WTC11 (cell line): ENCODE measurements at regions not wholly inside any gene's neighbourhood (a gene's known extent, or its start where the extent isn't known, plus 50 kb on each side); places are given as distances from the start of the nearest gene placed in this dataset.

Experiments used
- ATAC-seq: fragments of 200-7000 bp; cut with Tn5 transposase; 2 replicates; pipeline ENCODE4 v1.10.0; 2021; ENCODE audit warnings: mild to moderate bottlenecking, moderate library complexity
- CTCF ChIA-PET: fragments of 300-600 bp; sonication (Branson Sonifier 250); formaldehyde crosslinking; loops from one replicate; lab custom pipeline; 2021; ENCODE audit warnings: antibody characterized with exemption; lab: Charles Lee
- POLR2A ChIA-PET: fragments of 350-600 bp; sonication (Branson Sonifier 250); formaldehyde crosslinking; loops from one replicate; lab custom pipeline; 2021; ENCODE audit warnings: antibody characterized with exemption; lab: Charles Lee
- DNase-seq: peaks from one replicate; pipeline ENCODE4 v3.0.0; 2021; ENCODE audit warnings: low spot score
- H3K27ac Mint-ChIP-seq: 2 replicates; pipeline ENCODE4 v1.8.0; 2021; ENCODE audit warnings: mixed read lengths
- H3K27me3 Mint-ChIP-seq: 2 replicates; pipeline ENCODE4 v1.8.0; 2021; ENCODE audit warnings: low read depth, mild to moderate bottlenecking, moderate library complexity, mixed read lengths
- H3K36me3 Mint-ChIP-seq: 2 replicates; pipeline ENCODE4 v1.8.0; 2021; ENCODE audit warnings: mixed read lengths
- H3K4me1 Mint-ChIP-seq: 2 replicates; pipeline ENCODE4 v1.8.0; 2022; ENCODE audit warnings: mixed read lengths
- H3K4me3 Mint-ChIP-seq: 2 replicates; pipeline ENCODE4 v1.8.0; 2021; ENCODE audit warnings: mild to moderate bottlenecking, moderate library complexity, mixed read lengths
- H3K9me3 Mint-ChIP-seq: 2 replicates; pipeline ENCODE4 v1.8.0; 2021; ENCODE audit warnings: mixed read lengths
- ATF1 ChIP-seq: sonication (generic); formaldehyde crosslinking; IDR thresholded peaks from 2 replicates; pipeline ENCODE4 v1.8.1; 2023; ENCODE audit warnings: mild to moderate bottlenecking, moderate library complexity, missing genetic modification reagents
- EMX1 ChIP-seq: fragments of 250-450 bp; sonication (Bioruptor Pico); IDR thresholded peaks from 2 replicates; pipeline ENCODE4 v1.8.0; 2021; ENCODE audit warnings: mild to moderate bottlenecking
- FOXJ3 ChIP-seq: sonication (generic); formaldehyde crosslinking; IDR thresholded peaks from 2 replicates; pipeline ENCODE4 v1.9.0; 2021; ENCODE audit warnings: missing genetic modification reagents, mild to moderate bottlenecking, borderline replicate concordance
- GABPB1 ChIP-seq: sonication (generic); formaldehyde crosslinking; IDR thresholded peaks from 2 replicates; pipeline ENCODE4 v1.8.1; 2023; ENCODE audit warnings: mild to moderate bottlenecking, missing genetic modification reagents
- JUN ChIP-seq: sonication (generic); formaldehyde crosslinking; IDR thresholded peaks from 2 replicates; pipeline ENCODE4 v1.8.0; 2023; ENCODE audit warnings: mild to moderate bottlenecking, missing genetic modification reagents
- NFYB ChIP-seq: sonication (generic); formaldehyde crosslinking; conservative IDR thresholded peaks from 2 replicates; pipeline ENCODE4 v1.8.0; 2022; ENCODE audit warnings: low read depth, missing genetic modification reagents
- NR3C1 ChIP-seq: sonication (generic); formaldehyde crosslinking; conservative IDR thresholded peaks from 2 replicates; pipeline ENCODE4 v1.8.1; 2023; ENCODE audit warnings: low read depth, mild to moderate bottlenecking, missing genetic modification reagents
- PRDM15 ChIP-seq: sonication (generic); formaldehyde crosslinking; IDR thresholded peaks from 2 replicates; pipeline ENCODE4 v1.8.0; 2022; ENCODE audit warnings: missing genetic modification reagents
- RELA ChIP-seq: sonication (generic); formaldehyde crosslinking; IDR thresholded peaks from 2 replicates; pipeline ENCODE4 v1.8.1; 2022; ENCODE audit warnings: missing genetic modification reagents, mild to moderate bottlenecking, borderline replicate concordance
- SOX15 ChIP-seq: fragments of 250-450 bp; sonication (Bioruptor Pico); IDR thresholded peaks from 2 replicates; pipeline ENCODE4 v1.9.0; 2021; ENCODE audit warnings: mild to moderate bottlenecking
- SP1 ChIP-seq: sonication (generic); formaldehyde crosslinking; conservative IDR thresholded peaks from 2 replicates; pipeline ENCODE4 v1.8.1; 2022; ENCODE audit warnings: missing genetic modification reagents
- TCF7 ChIP-seq: sonication (generic); formaldehyde crosslinking; IDR thresholded peaks from 2 replicates; pipeline ENCODE4 v1.8.0; 2022; ENCODE audit warnings: mild to moderate bottlenecking, low read depth, missing genetic modification reagents, moderate library complexity
- TEAD1 ChIP-seq: sonication (generic); formaldehyde crosslinking; IDR thresholded peaks from 2 replicates; pipeline ENCODE4 v1.8.0; 2022; ENCODE audit warnings: mild to moderate bottlenecking, missing genetic modification reagents
- TP53 ChIP-seq: sonication (generic); formaldehyde crosslinking; IDR thresholded peaks from 2 replicates; pipeline ENCODE4 v1.8.1; 2023; ENCODE audit warnings: mild to moderate bottlenecking, missing genetic modification reagents
- ZNF138 ChIP-seq: sonication (generic); formaldehyde crosslinking; conservative IDR thresholded peaks from 2 replicates; pipeline ENCODE4 v1.8.1; 2022; ENCODE audit warnings: mild to moderate bottlenecking, moderate library complexity, missing genetic modification reagents
- ZSCAN18 ChIP-seq: fragments of 250-450 bp; sonication (Bioruptor Pico); IDR thresholded peaks from 2 replicates; pipeline ENCODE4 v2.1.2; 2022; ENCODE audit warnings: mild to moderate bottlenecking, moderate library complexity
- TF ChIP-seq, protein P1 (sequence below): sonication (generic); formaldehyde crosslinking; IDR thresholded peaks from 2 replicates; pipeline ENCODE4 v1.8.0; 2022; ENCODE audit warnings: mild to moderate bottlenecking, missing genetic modification reagents
- TF ChIP-seq, protein P2 (sequence below): sonication (generic); formaldehyde crosslinking; conservative IDR thresholded peaks from 2 replicates; pipeline ENCODE4 v1.8.1; 2022; ENCODE audit warnings: mild to moderate bottlenecking, missing genetic modification reagents
- TF ChIP-seq, protein P3 (sequence below): fragments of 250-450 bp; sonication (Bioruptor Pico); IDR thresholded peaks from 2 replicates; pipeline ENCODE4 v1.9.0; 2021; ENCODE audit warnings: mild to moderate bottlenecking, borderline replicate concordance

- Mint-ChIP-seq H3K4me3 (no peak overlapping the region), H3K27me3 (peaks cover 6% of the 10 kb centered on the region), H3K27ac (no peak overlapping the region), H3K4me1 (no peaks in the 10 kb centered on the region), H3K36me3 (peaks cover 4% of the 10 kb centered on the region; the same call in 1 of the 2 replicates), H3K9me3 (peaks cover 31% of the 10 kb centered on the region)
- ATAC-seq, result no peak; the same call in 1 of the 2 replicates
- TF ChIP-seq SP1 (CRISPR knock-in tag), result no peak
- no peak for TF ChIP-seq NR3C1
- TF ChIP-seq JUN, result no peak
- TF ChIP-seq TP53 (CRISPR knock-in tag), result no peak
- no peak for TF ChIP-seq SOX15 (CRISPR knock-in tag)
- TF ChIP-seq EMX1 (CRISPR knock-in tag), result no peak
- TF ChIP-seq TEAD1 (CRISPR knock-in tag), result no peak
- no peak for TF ChIP-seq FOXJ3
- TF ChIP-seq PRDM15 (CRISPR knock-in tag), result no peak
- TF ChIP-seq RELA (CRISPR knock-in tag), result no peak
- no peak for TF ChIP-seq TCF7 (CRISPR knock-in tag)
- no peak for TF ChIP-seq ZNF138 (CRISPR knock-in tag)
- no peak for TF ChIP-seq ZSCAN18
- TF ChIP-seq NFYB (CRISPR knock-in tag), result no peak
- TF ChIP-seq GABPB1, result no peak
- TF ChIP-seq, protein P1, sequence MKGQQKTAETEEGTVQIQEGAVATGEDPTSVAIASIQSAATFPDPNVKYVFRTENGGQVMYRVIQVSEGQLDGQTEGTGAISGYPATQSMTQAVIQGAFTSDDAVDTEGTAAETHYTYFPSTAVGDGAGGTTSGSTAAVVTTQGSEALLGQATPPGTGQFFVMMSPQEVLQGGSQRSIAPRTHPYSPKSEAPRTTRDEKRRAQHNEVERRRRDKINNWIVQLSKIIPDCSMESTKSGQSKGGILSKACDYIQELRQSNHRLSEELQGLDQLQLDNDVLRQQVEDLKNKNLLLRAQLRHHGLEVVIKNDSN (CRISPR knock-in tag), result no peak
- TF ChIP-seq, protein P2, sequence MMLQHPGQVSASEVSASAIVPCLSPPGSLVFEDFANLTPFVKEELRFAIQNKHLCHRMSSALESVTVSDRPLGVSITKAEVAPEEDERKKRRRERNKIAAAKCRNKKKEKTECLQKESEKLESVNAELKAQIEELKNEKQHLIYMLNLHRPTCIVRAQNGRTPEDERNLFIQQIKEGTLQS (CRISPR knock-in tag), result no peak
- TF ChIP-seq ATF1 (CRISPR knock-in tag), result no peak
- TF ChIP-seq, protein P3, sequence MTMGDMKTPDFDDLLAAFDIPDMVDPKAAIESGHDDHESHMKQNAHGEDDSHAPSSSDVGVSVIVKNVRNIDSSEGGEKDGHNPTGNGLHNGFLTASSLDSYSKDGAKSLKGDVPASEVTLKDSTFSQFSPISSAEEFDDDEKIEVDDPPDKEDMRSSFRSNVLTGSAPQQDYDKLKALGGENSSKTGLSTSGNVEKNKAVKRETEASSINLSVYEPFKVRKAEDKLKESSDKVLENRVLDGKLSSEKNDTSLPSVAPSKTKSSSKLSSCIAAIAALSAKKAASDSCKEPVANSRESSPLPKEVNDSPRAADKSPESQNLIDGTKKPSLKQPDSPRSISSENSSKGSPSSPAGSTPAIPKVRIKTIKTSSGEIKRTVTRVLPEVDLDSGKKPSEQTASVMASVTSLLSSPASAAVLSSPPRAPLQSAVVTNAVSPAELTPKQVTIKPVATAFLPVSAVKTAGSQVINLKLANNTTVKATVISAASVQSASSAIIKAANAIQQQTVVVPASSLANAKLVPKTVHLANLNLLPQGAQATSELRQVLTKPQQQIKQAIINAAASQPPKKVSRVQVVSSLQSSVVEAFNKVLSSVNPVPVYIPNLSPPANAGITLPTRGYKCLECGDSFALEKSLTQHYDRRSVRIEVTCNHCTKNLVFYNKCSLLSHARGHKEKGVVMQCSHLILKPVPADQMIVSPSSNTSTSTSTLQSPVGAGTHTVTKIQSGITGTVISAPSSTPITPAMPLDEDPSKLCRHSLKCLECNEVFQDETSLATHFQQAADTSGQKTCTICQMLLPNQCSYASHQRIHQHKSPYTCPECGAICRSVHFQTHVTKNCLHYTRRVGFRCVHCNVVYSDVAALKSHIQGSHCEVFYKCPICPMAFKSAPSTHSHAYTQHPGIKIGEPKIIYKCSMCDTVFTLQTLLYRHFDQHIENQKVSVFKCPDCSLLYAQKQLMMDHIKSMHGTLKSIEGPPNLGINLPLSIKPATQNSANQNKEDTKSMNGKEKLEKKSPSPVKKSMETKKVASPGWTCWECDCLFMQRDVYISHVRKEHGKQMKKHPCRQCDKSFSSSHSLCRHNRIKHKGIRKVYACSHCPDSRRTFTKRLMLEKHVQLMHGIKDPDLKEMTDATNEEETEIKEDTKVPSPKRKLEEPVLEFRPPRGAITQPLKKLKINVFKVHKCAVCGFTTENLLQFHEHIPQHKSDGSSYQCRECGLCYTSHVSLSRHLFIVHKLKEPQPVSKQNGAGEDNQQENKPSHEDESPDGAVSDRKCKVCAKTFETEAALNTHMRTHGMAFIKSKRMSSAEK (CRISPR knock-in tag), result no peak
- CTCF ChIA-PET, result no interaction called here
- DNase-seq, result no peak
- POLR2A ChIA-PET, result no interaction called here
These were observed 80.9 kb downstream of the SLC41A2 start for GRCh38 chr12:104877103-104877705.
